GM12878 (cell line): ENCODE measurements at regions not wholly inside any gene's neighbourhood (a gene's known extent, or its start where the extent isn't known, plus 50 kb on each side); places are given as distances from the start of the nearest gene placed in this dataset.

Experiments used
- ATAC-seq: fragments of 200-7000 bp; cut with Tn5 transposase; 3 replicates; pipeline ENCODE4 v1.9.1; 2020; ENCODE audit warnings: mild to moderate bottlenecking, moderate library complexity
- BruUV-seq: library from RNA; stranded (reverse); fragments of 400-500 nt; replicated peaks from 2 replicates; lab custom pipeline; 2021; lab: Mats Ljungman, UMichigan
- CTCF ChIA-PET: fragments of 300-600 bp; sonication (Branson Sonifier 250); formaldehyde crosslinking; extraction: SDS; loops from one replicate; lab custom pipeline; 2021; ENCODE audit warnings: inconsistent platforms; lab: Yijun Ruan, JAX
- POLR2A ChIA-PET: fragments of 350-600 bp; formaldehyde crosslinking; extraction: SDS; loops from one replicate; lab custom pipeline; 2021; ENCODE audit warnings: inconsistent platforms; lab: Charles Lee
- RAD21 ChIA-PET: fragments of 300-600 bp; sonication (Branson Sonifier 250); formaldehyde crosslinking; loops from one replicate; lab custom pipeline; 2023; ENCODE audit warnings: antibody characterized with exemption; ENCODE audit not compliant: unreplicated experiment; lab: Charles Lee
- SMC1A ChIA-PET: fragments of 300-600 bp; sonication (Branson Sonifier 250); formaldehyde crosslinking; loops from one replicate; lab custom pipeline; 2023; ENCODE audit not compliant: unreplicated experiment, uncharacterized antibody; lab: Charles Lee
- DNase-seq: peaks from one replicate; pipeline ENCODE4 v3.0.0-alpha.2; 2011; ENCODE audit warnings: low read depth, low spot score
- FAIRE-seq: peaks from 3 replicates; lab custom pipeline; 2011; peaks lifted over from hg19 to GRCh38; lab: Jason Lieb, UNC
- H2AFZ ChIP-seq: 2 replicates; pipeline ENCODE4 v1.6.0; 2011; ENCODE audit warnings: low read depth, low read length, control low read depth; ENCODE audit not compliant: control insufficient read depth
- H3K27ac ChIP-seq: 2 replicates; pipeline ENCODE4 v1.5.1; 2011; ENCODE audit warnings: control low read depth; ENCODE audit not compliant: control insufficient read depth, insufficient read depth
- H3K27me3 ChIP-seq, 2 experiments: replicated peaks in 1 of 2; 2 replicates each; pipeline versions ENCODE4 v1.6.0 to v1.6.1; 2011; ENCODE audit warnings: low read length in 1 of 2; ENCODE audit not compliant: control insufficient read depth in 2 of 2, insufficient read depth in 2 of 2
- H3K36me3 ChIP-seq, 2 experiments: 2 replicates each; pipeline ENCODE4 v1.5.1; 2011; ENCODE audit warnings: low read length in 1 of 2; ENCODE audit not compliant: control insufficient read depth in 2 of 2, insufficient read depth in 2 of 2
- H3K4me1 ChIP-seq: 2 replicates; pipeline ENCODE4 v1.6.1; 2011; ENCODE audit warnings: mild to moderate bottlenecking, low read length, moderate library complexity, mixed read lengths; ENCODE audit not compliant: control insufficient read depth, insufficient read depth
- H3K4me2 ChIP-seq: 2 replicates; pipeline ENCODE4 v1.6.0; 2011; ENCODE audit warnings: control low read depth; ENCODE audit not compliant: control insufficient read depth, insufficient read depth
- H3K4me3 ChIP-seq: fragments of 200-600 bp; sonication (generic); 2 replicates; pipeline ENCODE4 v1.5.1; 2016
- H3K79me2 ChIP-seq: 2 replicates; pipeline ENCODE4 v1.6.0; 2011; ENCODE audit warnings: low read length; ENCODE audit not compliant: control insufficient read depth, insufficient read depth
- H3K9ac ChIP-seq: 2 replicates; pipeline ENCODE4 v1.8.0; 2011; ENCODE audit warnings: low read length, control low read depth, mixed read lengths; ENCODE audit not compliant: control insufficient read depth, insufficient read depth
- H3K9me3 ChIP-seq: replicated peaks from 3 replicates; pipeline ENCODE4 v1.5.1; 2011; ENCODE audit warnings: mild to moderate bottlenecking, low read length; ENCODE audit not compliant: control insufficient read depth, insufficient read depth
- H4K20me1 ChIP-seq: 2 replicates; pipeline ENCODE4 v1.6.0; 2011; ENCODE audit not compliant: control insufficient read depth, insufficient read depth
- BRCA1 ChIP-seq: IDR thresholded peaks from 2 replicates; pipeline ENCODE4 v1.6.1; 2011; ENCODE audit warnings: low read depth, low read length, improper control_type of control experiment
- CTCF ChIP-seq, 3 experiments: IDR thresholded peaks in 2 of 3; conservative IDR thresholded peaks in 1 of 3; 2 replicates each; pipeline ENCODE4 v1.5.1; 2011; ENCODE audit warnings: low read depth in 3 of 3, low read length in 3 of 3, mild to moderate bottlenecking in 3 of 3, control low read depth in 2 of 3, moderate library complexity in 2 of 3, inconsistent platforms in 1 of 3, mixed read lengths in 1 of 3; ENCODE audit not compliant: control insufficient read depth in 2 of 3, insufficient read depth in 1 of 3; ENCODE audit errors: extremely low read depth in 1 of 3
- CUX1 ChIP-seq: IDR thresholded peaks from 2 replicates; pipeline ENCODE4 v1.6.1; 2012; ENCODE audit warnings: improper control_type of control experiment, low read depth, low read length; ENCODE audit not compliant: insufficient replicate concordance
- E2F4 ChIP-seq: IDR thresholded peaks from 2 replicates; pipeline ENCODE4 v1.6.1; 2012; ENCODE audit warnings: low read depth, low read length, improper control_type of control experiment
- IRF4 ChIP-seq: IDR thresholded peaks from 2 replicates; pipeline ENCODE4 v1.6.1; 2011; ENCODE audit warnings: low read depth, low read length
- NR2C1 ChIP-seq: fragments of 450-650 bp; IDR thresholded peaks from 2 replicates; pipeline ENCODE4 v1.6.1; 2017; ENCODE audit warnings: antibody characterized with exemption, mild to moderate bottlenecking, moderate library complexity
- RAD51 ChIP-seq: fragments of 450-650 bp; IDR thresholded peaks from 2 replicates; pipeline ENCODE4 v1.6.1; 2016; ENCODE audit warnings: moderate library complexity, mild to moderate bottlenecking, inconsistent platforms
- RBBP5 ChIP-seq: fragments of 200-600 bp; sonication (generic); conservative IDR thresholded peaks from 2 replicates; pipeline ENCODE4 v1.6.1; 2016
- SMAD1 ChIP-seq: fragments of 450-650 bp; IDR thresholded peaks from 2 replicates; pipeline ENCODE4 v1.6.1; 2018; ENCODE audit warnings: mild to moderate bottlenecking, low read depth; ENCODE audit not compliant: partially characterized antibody
- SRF ChIP-seq, 2 experiments: IDR thresholded peaks; 2 replicates each; pipeline ENCODE4 v1.6.1; 2011; ENCODE audit warnings: low read depth in 2 of 2, low read length in 2 of 2, mild to moderate bottlenecking in 1 of 2, moderate library complexity in 1 of 2
- TCF12 ChIP-seq: IDR thresholded peaks from 2 replicates; pipeline ENCODE4 v1.6.1; 2011; ENCODE audit warnings: low read depth, mild to moderate bottlenecking, low read length
- ZBTB4 ChIP-seq: fragments of 450-650 bp; formaldehyde crosslinking; IDR thresholded peaks from 2 replicates; pipeline ENCODE4 v1.4.0; 2022; ENCODE audit warnings: mild to moderate bottlenecking, moderate library complexity
- ZNF217 ChIP-seq: fragments of 450-650 bp; IDR thresholded peaks from 2 replicates; pipeline ENCODE4 v1.6.1; 2017; ENCODE audit warnings: antibody characterized with exemption, mild to moderate bottlenecking
- ZNF622 ChIP-seq: fragments of 450-650 bp; IDR thresholded peaks from 2 replicates; pipeline ENCODE4 v1.6.1; 2017; ENCODE audit warnings: mild to moderate bottlenecking, inconsistent platforms
- WGBS: methylation state at CpG from one replicate; pipeline ENCODE4 v1.1.6; 2016; ENCODE audit warnings: low lambda C conversion rate; ENCODE audit not compliant: insufficient replicate concordance, insufficient coverage; ENCODE audit errors: missing lambda C conversion rate; 5-methylcytosine and 5-hydroxymethylcytosine counted together
- in situ Hi-C: fragments of 300-500 bp; cut with MboI; formaldehyde crosslinking; loops from 9 replicates; pipeline ENCODE4 v1.14.3; 2018; ENCODE audit warnings: mixed read lengths
- intact Hi-C: fragments of 100-400 bp; cut with micrococcal nuclease; formaldehyde crosslinking; loops from one replicate; pipeline ENCODE4 v1.14.2; 2022; ENCODE audit not compliant: unreplicated experiment

- H3K27ac ChIP-seq = no peak overlapping the region
- ATAC-seq (no peak), DNase-seq (no peak), FAIRE-seq (no peak)
- no peak overlapping the region for H3K4me2 ChIP-seq
- RAD21 ChIA-PET = no interaction called here
- POLR2A ChIA-PET = no interaction called here
- CTCF ChIA-PET = no interaction called here
- SMC1A ChIA-PET = no interaction called here
- H3K27me3 ChIP-seq = peaks cover 0 to 2% of the 10 kb centered on the region in 2 experiments; a peak in 1 of 4 replicates
- H3K36me3 ChIP-seq = no peaks in the 10 kb centered on the region
- in situ Hi-C loops (no loop called here), intact Hi-C loops (no loop called here)
- no peak overlapping the region for H2AFZ ChIP-seq
- no peaks in the 10 kb centered on the region for H4K20me1 ChIP-seq
- no peak overlapping the region for H3K9ac ChIP-seq
- H3K9me3 ChIP-seq = peaks cover 2% of the 10 kb centered on the region; the same call in 2 of the 3 replicates
- no peaks in the 10 kb centered on the region for H3K79me2 ChIP-seq
- WGBS = 89% methylated on average over 10 of the region's 10 CpGs
- peaks cover 24% of the 10 kb centered on the region for H3K4me1 ChIP-seq
- no TSS peak for BruUV-seq
- H3K4me3 ChIP-seq = no peak overlapping the region
- TF ChIP-seq RBBP5 (no peak), ZNF622 (no peak), NR2C1 (no peak), RAD51 (no peak), BRCA1 (no peak), SRF (IDR thresholded peaks at IDR 0.05; ENCODE audit: low read depth in 2 of 2, low read length in 2 of 2) (no peak), SMAD1 (no peak), IRF4 (no peak), ZNF217 (no peak), CUX1 (no peak), E2F4 (no peak), CTCF (IDR thresholded peaks at IDR 0.05 in 2 of 3, conservative IDR thresholded peaks at IDR 0.05 in 1 of 3; ENCODE audit: control insufficient read depth in 2 of 3, extremely low read depth in 1 of 3, insufficient read depth in 1 of 3, low read depth in 3 of 3, low read length in 3 of 3) (no peak), TCF12 (no peak), ZBTB4 (no peak)
These were observed 106.2 kb downstream of the TLE3 start for GRCh38 chr15:69991551-69991980.
